GDM1 (cell line): ENCODE measurements at regions not wholly inside any gene's neighbourhood (a gene's known extent, or its start where the extent isn't known, plus 50 kb on each side); places are given as distances from the start of the nearest gene placed in this dataset.
"Not testable (repeated sequence)": the region's sequence is repeated elsewhere in the genome, so short reads cannot be mapped to it uniquely, and the experiment has no call there.

Experiments used
- DNase-seq: peaks from one replicate; lab custom pipeline; 2025; lab: John Stamatoyannopoulos, UW

GRCh38 chr2:242027676-242028450 lies 158.3 kb downstream of the RTP5 start:
- DNase-seq, result no peak

GRCh38 chr2:242029422-242030225 lies 160.1 kb downstream of the RTP5 start:
- no peak for DNase-seq

GRCh38 chr2:242030226-242030575 lies 160.7 kb downstream of the RTP5 start:
- DNase-seq, result no peak

DNA sequence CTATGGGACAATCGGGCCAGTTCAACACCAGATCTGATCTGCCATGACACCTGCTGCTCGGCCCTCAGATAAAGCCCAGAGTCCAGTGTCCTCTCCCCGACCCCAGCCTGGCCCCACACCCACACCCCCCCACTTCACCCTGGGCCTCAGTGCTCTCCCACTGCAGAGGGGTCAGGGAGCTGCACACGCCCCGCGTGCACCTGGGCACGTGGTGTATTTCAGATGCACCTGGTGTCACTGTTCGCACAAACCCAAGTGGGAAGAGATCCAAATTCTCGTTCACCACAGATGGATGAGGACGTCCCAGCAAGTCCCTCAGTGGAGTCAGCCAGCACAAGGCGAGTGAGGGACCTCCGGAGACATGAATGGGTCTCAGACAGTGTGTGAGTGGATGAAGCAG lies 161.3 kb downstream of the RTP5 start:
- DNase-seq, result no peak

GRCh38 chr2:242031481-242032019 lies 162.0 kb downstream of the RTP5 start:
- no peak for DNase-seq

- no peak for DNase-seq
These were observed 163.5 kb downstream of the RTP5 start for GRCh38 chr2:242032780-242033656.

- DNase-seq, result no peak
These were observed 164.6 kb downstream of the RTP5 start for GRCh38 chr2:242034138-242034537.

- no peak for DNase-seq
These were observed 165.7 kb downstream of the RTP5 start for GRCh38 chr2:242034996-242035814.

GRCh38 chr2:242035858-242036652 lies 166.5 kb downstream of the RTP5 start:
- no peak for DNase-seq

- DNase-seq, result no peak
These were observed 167.1 kb downstream of the RTP5 start for GRCh38 chr2:242036653-242036950.

- no peak for DNase-seq
These were observed 168.8 kb downstream of the RTP5 start for GRCh38 chr2:242038166-242038927.

GRCh38 chr2:242038928-242039341 lies 169.4 kb downstream of the RTP5 start:
- DNase-seq, result no peak

- no peak for DNase-seq
These were observed 170.8 kb downstream of the RTP5 start for GRCh38 chr2:242040303-242040655.

DNA sequence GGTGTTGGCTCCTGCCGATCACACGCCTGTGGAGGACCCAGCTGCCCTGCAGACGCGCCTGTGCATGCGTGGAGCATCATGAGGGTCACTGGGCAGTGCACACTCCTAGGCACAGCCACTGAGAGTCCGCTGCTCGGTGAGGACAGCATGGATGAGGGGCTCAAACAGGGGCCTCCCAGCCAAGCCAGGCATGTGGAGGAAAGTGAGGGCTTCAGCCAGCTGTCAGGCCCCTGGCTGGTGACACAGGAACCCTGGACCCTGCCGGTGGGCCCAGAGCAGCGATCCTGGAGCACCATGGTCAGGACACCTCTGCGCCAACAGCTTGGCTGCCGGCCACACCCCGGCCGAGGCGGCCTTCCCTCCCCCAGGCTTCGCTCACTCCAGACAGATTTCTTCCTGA lies 171.2 kb downstream of the RTP5 start:
- DNase-seq, result no peak

- DNase-seq, result no peak
These were observed 172.3 kb downstream of the RTP5 start for GRCh38 chr2:242041816-242042215.

GRCh38 chr2:242043538-242044312 lies 174.2 kb downstream of the RTP5 start:
- DNase-seq, result no peak

DNA sequence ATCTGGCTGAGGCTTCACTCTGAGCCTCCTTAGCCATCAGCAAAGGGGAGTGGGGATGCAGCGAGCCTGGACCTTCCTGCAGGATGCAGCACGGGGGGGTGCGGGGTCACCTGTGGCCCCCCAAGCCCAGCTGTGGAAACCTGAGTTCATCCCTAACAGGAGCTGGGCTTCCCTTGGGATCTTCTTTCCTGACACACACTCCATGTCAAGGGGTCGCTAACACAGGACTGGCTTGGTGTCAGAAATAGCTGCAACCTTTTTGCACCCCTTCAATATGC lies 174.7 kb downstream of the RTP5 start:
- DNase-seq, result no peak

DNA sequence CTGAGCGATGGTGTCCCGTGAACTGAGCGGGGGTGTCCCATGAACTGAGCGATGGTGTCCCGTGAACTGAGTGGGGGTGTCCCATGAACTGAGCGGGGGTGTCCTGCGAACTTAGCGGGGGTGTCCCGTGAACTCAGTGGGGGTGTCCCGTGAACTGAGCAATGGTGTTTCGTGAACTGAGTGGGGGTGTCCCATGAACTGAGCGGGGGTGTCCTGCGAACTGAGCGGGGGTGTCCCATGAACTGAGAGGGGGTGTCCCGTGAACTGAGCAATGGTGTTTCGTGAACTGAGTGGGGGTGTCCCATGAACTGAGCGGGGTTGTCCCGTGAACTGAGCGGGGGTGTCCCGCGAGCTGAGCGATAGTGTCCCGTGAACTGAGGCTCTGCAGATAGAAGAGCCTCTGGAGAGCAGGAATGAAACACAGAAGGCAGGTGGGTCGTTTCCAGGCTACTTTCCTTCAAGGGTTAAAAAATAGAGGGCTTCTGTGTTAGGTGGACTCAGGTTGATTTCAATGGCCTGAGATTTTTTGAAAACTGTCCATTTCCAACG lies 176.1 kb downstream of the RTP5 start:
- DNase-seq, result not testable (repeated sequence)

GRCh38 chr2:242046206-242046826 lies 176.8 kb downstream of the RTP5 start:
- DNase-seq, result no peak
